Fibroblast of gingiva (primary cell): ENCODE measurements at regions not wholly inside any gene's neighbourhood (a gene's known extent, or its start where the extent isn't known, plus 50 kb on each side); places are given as distances from the start of the nearest gene placed in this dataset.

Source experiments
- DNase-seq: peaks from one replicate; pipeline ENCODE4 v3.0.0-alpha.2; 2011; ENCODE audit warnings: low read depth

DNA sequence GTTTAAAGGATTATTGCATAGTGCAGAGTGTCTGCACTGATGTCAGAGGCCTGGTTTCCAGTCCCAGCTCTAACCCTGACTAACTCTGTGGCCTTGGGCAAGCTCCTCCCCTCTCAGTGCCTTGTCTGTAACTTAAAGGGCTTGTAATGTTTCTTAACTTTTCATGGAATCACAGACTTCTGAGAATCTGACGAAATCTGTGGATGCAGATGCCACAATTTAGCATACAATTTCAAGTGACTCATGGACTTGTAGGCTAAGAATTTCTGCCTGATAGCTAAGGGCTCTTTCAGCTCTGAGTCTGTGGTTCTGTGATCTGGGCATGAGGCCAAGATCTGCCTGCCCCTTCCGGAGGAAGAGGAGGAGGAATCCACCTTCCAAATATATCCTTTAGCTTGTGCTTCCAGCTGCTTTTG is 236.9 kb downstream of the AR start:
- peak; percentile 97 for DNase-seq

GRCh38 chrX:67781132-67781531 is 237.3 kb downstream of the AR start:
- peak; percentile 74 for DNase-seq

- no peak for DNase-seq
Measured at GRCh38 chrX:67784712-67785111, 240.9 kb downstream of the AR start.

GRCh38 chrX:67787196-67787595 is 243.4 kb downstream of the AR start:
- DNase-seq: peak; percentile 5

GRCh38 chrX:67789536-67789935 is 245.7 kb downstream of the AR start:
- no peak for DNase-seq
